ENCODE measurements at regions not wholly inside any gene's neighbourhood (a gene's known extent, or its start where the extent isn't known, plus 50 kb on each side); places are given as distances from the start of the nearest gene placed in this dataset.

GRCh38 chr1:239457491-239458143 is 71.2 kb downstream of the CHRM3 start:
- TF ChIP-seq CTCF (IDR thresholded peaks at IDR 0.05) (no peak), POLR2A (IDR thresholded peaks at IDR 0.05) (no peak)

Measured in esophagus squamous epithelium (tissue), 4 donors.